ENCODE measurements at regions not wholly inside any gene's neighbourhood (a gene's known extent, or its start where the extent isn't known, plus 50 kb on each side); places are given as distances from the start of the nearest gene placed in this dataset. TPM values are rescaled to one million over a fixed set of nuclear protein-coding genes. Genes with fewer than 3 reads are reported as not detected.

DNA sequence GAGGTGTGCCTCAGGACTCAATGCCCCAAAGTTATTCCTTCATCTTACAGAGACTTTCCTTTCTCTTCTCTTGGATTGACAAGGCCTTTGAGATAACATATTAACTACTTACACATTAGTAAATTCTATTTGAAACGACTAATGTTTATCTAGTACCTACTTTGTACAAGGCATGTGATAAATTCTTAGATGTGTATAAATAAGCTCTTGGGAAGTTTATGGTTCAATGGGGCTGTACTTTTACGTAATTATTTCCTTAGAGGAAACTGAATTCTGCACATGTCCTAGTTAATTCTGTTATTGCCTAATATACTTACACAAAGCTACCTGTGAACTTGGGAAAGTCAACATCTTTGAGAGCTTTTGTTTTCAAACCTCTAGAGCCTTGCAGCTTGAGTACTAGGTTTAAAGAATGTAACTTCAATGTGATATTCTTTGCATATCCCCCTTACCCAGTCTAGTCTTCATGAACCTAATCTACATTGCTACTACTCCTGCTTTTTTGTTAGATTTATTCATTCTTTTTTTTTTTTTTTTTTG, 58.5 kb upstream of the RAP2B start:
- Histone ChIP-seq H3K4me3 (ENCODE audit: insufficient read depth, low read length) (no peak overlapping the region), H4K20me1 (ENCODE audit: insufficient read depth, low read length) (no peaks in the 10 kb centered on the region), H3K79me2 (ENCODE audit: insufficient read depth, low read length) (no peaks in the 10 kb centered on the region), H3K36me3 (ENCODE audit: insufficient read depth, low read length) (no peaks in the 10 kb centered on the region), H2AFZ (ENCODE audit: low read length) (no peak overlapping the region), H3K4me2 (ENCODE audit: insufficient read depth, low read length) (no peak overlapping the region), H3K27ac (ENCODE audit: low read depth, low read length) (no peak overlapping the region), H3K9me3 (ENCODE audit: low read depth, low read length) (no peaks in the 10 kb centered on the region), H3K4me1 (ENCODE audit: insufficient read depth, low read length) (no peaks in the 10 kb centered on the region), H3K27me3 (ENCODE audit: insufficient read depth, low read length) (no peaks in the 10 kb centered on the region)
- TF ChIP-seq, protein P1, sequence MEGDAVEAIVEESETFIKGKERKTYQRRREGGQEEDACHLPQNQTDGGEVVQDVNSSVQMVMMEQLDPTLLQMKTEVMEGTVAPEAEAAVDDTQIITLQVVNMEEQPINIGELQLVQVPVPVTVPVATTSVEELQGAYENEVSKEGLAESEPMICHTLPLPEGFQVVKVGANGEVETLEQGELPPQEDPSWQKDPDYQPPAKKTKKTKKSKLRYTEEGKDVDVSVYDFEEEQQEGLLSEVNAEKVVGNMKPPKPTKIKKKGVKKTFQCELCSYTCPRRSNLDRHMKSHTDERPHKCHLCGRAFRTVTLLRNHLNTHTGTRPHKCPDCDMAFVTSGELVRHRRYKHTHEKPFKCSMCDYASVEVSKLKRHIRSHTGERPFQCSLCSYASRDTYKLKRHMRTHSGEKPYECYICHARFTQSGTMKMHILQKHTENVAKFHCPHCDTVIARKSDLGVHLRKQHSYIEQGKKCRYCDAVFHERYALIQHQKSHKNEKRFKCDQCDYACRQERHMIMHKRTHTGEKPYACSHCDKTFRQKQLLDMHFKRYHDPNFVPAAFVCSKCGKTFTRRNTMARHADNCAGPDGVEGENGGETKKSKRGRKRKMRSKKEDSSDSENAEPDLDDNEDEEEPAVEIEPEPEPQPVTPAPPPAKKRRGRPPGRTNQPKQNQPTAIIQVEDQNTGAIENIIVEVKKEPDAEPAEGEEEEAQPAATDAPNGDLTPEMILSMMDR (IDR thresholded peaks at IDR 0.05; ENCODE audit: extremely low read depth, low read depth, low read length) = no peak
- DNase-seq (ENCODE audit: insufficient read length, low spot score, missing footprints) = no peak

DNA sequence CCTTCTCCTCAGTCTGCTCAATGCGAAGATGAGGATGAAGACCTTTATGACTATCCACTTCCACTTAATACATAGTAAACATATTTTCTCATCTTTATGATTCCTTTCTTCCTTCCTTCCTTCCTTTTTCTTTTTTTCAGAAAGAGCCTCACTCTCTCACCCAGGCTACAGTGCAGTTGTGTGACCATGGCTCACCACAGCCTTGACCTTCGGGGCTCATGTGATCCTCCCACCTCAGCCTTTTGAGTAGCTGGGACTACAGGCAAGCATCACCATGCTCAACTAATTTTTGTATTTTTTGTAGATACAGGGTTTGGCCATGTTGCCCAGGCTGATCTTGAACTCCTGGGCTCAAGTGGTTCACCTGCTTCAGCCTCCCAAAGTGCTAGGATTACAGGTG, 52.0 kb upstream of the RAP2B start:
- H3K4me2 ChIP-seq (ENCODE audit: insufficient read depth, low read length) = no peak overlapping the region
- no peak overlapping the region for H2AFZ ChIP-seq (ENCODE audit: low read length)
- no peak overlapping the region for H3K27ac ChIP-seq (ENCODE audit: low read depth, low read length)
- TF ChIP-seq, protein P1 (IDR thresholded peaks at IDR 0.05; ENCODE audit: extremely low read depth, low read depth, low read length) = no peak
- no peaks in the 10 kb centered on the region for H3K36me3 ChIP-seq (ENCODE audit: insufficient read depth, low read length)
- no peaks in the 10 kb centered on the region for H3K27me3 ChIP-seq (ENCODE audit: insufficient read depth, low read length)
- DNase-seq (ENCODE audit: insufficient read length, low spot score, missing footprints) = no peak
- no peaks in the 10 kb centered on the region for H3K79me2 ChIP-seq (ENCODE audit: insufficient read depth, low read length)
- H3K9me3 ChIP-seq (ENCODE audit: low read depth, low read length) = no peaks in the 10 kb centered on the region
- H4K20me1 ChIP-seq (ENCODE audit: insufficient read depth, low read length) = no peaks in the 10 kb centered on the region
- H3K4me3 ChIP-seq (ENCODE audit: insufficient read depth, low read length) = no peak overlapping the region
- H3K4me1 ChIP-seq (ENCODE audit: insufficient read depth, low read length) = no peaks in the 10 kb centered on the region

DNA sequence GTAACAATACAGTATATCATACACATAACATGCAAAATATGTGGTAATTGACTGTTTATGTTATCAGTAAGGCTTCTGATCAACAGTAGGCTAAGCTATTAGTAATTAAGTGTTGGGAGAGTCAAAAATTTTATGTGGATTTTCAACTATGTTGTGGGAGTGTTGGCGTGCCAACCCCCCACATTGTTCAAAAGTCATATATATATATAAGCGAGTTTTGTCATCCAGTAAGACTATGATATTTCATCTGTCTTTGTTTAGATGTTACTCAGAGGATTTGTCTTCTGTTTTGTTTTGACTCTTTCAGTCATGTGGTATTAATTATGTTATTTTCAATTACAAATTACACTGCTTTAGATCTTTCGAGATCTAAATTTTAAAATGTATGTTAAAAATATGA, 51.0 kb upstream of the RAP2B start:
- Histone ChIP-seq H4K20me1 (ENCODE audit: insufficient read depth, low read length) (no peaks in the 10 kb centered on the region), H3K4me2 (ENCODE audit: insufficient read depth, low read length) (no peak overlapping the region), H3K9me3 (ENCODE audit: low read depth, low read length) (no peaks in the 10 kb centered on the region), H3K4me1 (ENCODE audit: insufficient read depth, low read length) (no peaks in the 10 kb centered on the region), H3K27me3 (ENCODE audit: insufficient read depth, low read length) (no peaks in the 10 kb centered on the region), H2AFZ (ENCODE audit: low read length) (no peak overlapping the region), H3K27ac (ENCODE audit: low read depth, low read length) (no peak overlapping the region), H3K79me2 (ENCODE audit: insufficient read depth, low read length) (no peaks in the 10 kb centered on the region), H3K4me3 (ENCODE audit: insufficient read depth, low read length) (no peak overlapping the region), H3K36me3 (ENCODE audit: insufficient read depth, low read length) (no peaks in the 10 kb centered on the region)
- DNase-seq (ENCODE audit: insufficient read length, low spot score, missing footprints) = no peak
- TF ChIP-seq, protein P1 (IDR thresholded peaks at IDR 0.05; ENCODE audit: extremely low read depth, low read depth, low read length) = no peak

Small RNA genes in the stretch of these regions (small RNA-seq; reads per million reads assigned to genes)
- not detected for gene HMGN2P13
